Amniotic epithelial cell (primary cell): ENCODE measurements at regions not wholly inside any gene's neighbourhood (a gene's known extent, or its start where the extent isn't known, plus 50 kb on each side); places are given as distances from the start of the nearest gene placed in this dataset.
"Not testable (repeated sequence)": the region's sequence is repeated elsewhere in the genome, so short reads cannot be mapped to it uniquely, and the experiment has no call there.

Experiments
- DNase-seq: peaks from one replicate; pipeline ENCODE4 v3.0.0-alpha.2; 2010; ENCODE audit warnings: low read depth

GRCh38 chr20:5492937-5493336 is 117.9 kb downstream of the GPCPD1 start:
- DNase-seq: no peak

GRCh38 chr20:5491455-5491854 is 119.4 kb downstream of the GPCPD1 start:
- no peak for DNase-seq

- no peak for DNase-seq
Measured at GRCh38 chr20:5489601-5490000, 121.2 kb downstream of the GPCPD1 start.

GRCh38 chr20:5488823-5489222 is 122.0 kb downstream of the GPCPD1 start:
- no peak for DNase-seq

- no peak for DNase-seq
Measured at GRCh38 chr20:5486377-5487054, 124.3 kb downstream of the GPCPD1 start.

- no peak for DNase-seq
Measured at GRCh38 chr20:5484926-5485325, 125.9 kb downstream of the GPCPD1 start.

- no peak for DNase-seq
Measured at GRCh38 chr20:5484346-5484745, 126.5 kb downstream of the GPCPD1 start.

- DNase-seq: peak; percentile 4
Measured at GRCh38 chr20:5482791-5483190, 128.0 kb downstream of the GPCPD1 start.

- DNase-seq: no peak
Measured at GRCh38 chr20:5481872-5482271, 128.9 kb downstream of the GPCPD1 start.

- no peak for DNase-seq
Measured at GRCh38 chr20:5480824-5481600, 129.8 kb downstream of the GPCPD1 start.

GRCh38 chr20:5474646-5475550 is 135.9 kb downstream of the GPCPD1 start:
- DNase-seq: no peak

- DNase-seq: not testable (repeated sequence)
Measured at GRCh38 chr20:5471866-5472265, 138.9 kb downstream of the GPCPD1 start.

GRCh38 chr20:5471368-5471767 is 139.4 kb downstream of the GPCPD1 start:
- DNase-seq: no peak

GRCh38 chr20:5470943-5471342 is 139.9 kb downstream of the GPCPD1 start:
- DNase-seq: no peak

GRCh38 chr20:5470458-5470857 is 140.3 kb downstream of the GPCPD1 start:
- DNase-seq: no peak

- no peak for DNase-seq
Measured at GRCh38 chr20:5469111-5469510, 141.7 kb downstream of the GPCPD1 start.

- DNase-seq: no peak
Measured at GRCh38 chr20:5467086-5467485, 143.7 kb downstream of the GPCPD1 start.

GRCh38 chr20:5465604-5465927 is 145.2 kb downstream of the GPCPD1 start:
- DNase-seq: no peak

- no peak for DNase-seq
Measured at GRCh38 chr20:5464901-5465603, 145.8 kb downstream of the GPCPD1 start.

- no peak for DNase-seq
Measured at GRCh38 chr20:5463007-5463686, 146.4 kb upstream of the PROKR2 start.

GRCh38 chr20:5453745-5454144 is 137.0 kb upstream of the PROKR2 start:
- DNase-seq: not testable (repeated sequence)
